ENCODE measurements at regions not wholly inside any gene's neighbourhood (a gene's known extent, or its start where the extent isn't known, plus 50 kb on each side); places are given as distances from the start of the nearest gene placed in this dataset.

- in situ Hi-C loops (cut with HindIII; ENCODE audit: low pct_unique_long_range_greater_than_20kb, low sequenced_read_pairs), result no loop called here
- TF ChIP-seq JUND (IDR thresholded peaks at IDR 0.05; ENCODE audit: low read depth), result no peak
- no peak for DNase-seq (ENCODE audit: low read depth in 1 of 2, low spot score in 1 of 2)
These were observed 77.4 kb downstream of the KCNF1 start for GRCh38 chr2:10989151-10989550.

GRCh38 chr2:10989782-10990181, 78.0 kb downstream of the KCNF1 start:
- DNase-seq (ENCODE audit: low read depth in 1 of 2, low spot score in 1 of 2), result no peak
- no peak for TF ChIP-seq JUND (IDR thresholded peaks at IDR 0.05; ENCODE audit: low read depth)
- in situ Hi-C loops (cut with HindIII; ENCODE audit: low pct_unique_long_range_greater_than_20kb, low sequenced_read_pairs), result no loop called here

- DNase-seq (ENCODE audit: low read depth in 1 of 2, low spot score in 1 of 2), result no peak
- TF ChIP-seq JUND (IDR thresholded peaks at IDR 0.05; ENCODE audit: low read depth), result no peak
- in situ Hi-C loops (cut with HindIII; ENCODE audit: low pct_unique_long_range_greater_than_20kb, low sequenced_read_pairs), result no loop called here
These were observed 78.9 kb downstream of the KCNF1 start for GRCh38 chr2:10990561-10991111.

GRCh38 chr2:10992023-10992791, 80.5 kb downstream of the KCNF1 start:
- DNase-seq (ENCODE audit: low read depth in 1 of 2, low spot score in 1 of 2), result no peak
- in situ Hi-C loops (cut with HindIII; ENCODE audit: low pct_unique_long_range_greater_than_20kb, low sequenced_read_pairs), result no loop called here
- TF ChIP-seq JUND (IDR thresholded peaks at IDR 0.05; ENCODE audit: low read depth), result no peak

GRCh38 chr2:10993001-10993481, 81.3 kb downstream of the KCNF1 start:
- DNase-seq (ENCODE audit: low read depth in 1 of 2, low spot score in 1 of 2), result no peak
- TF ChIP-seq JUND (IDR thresholded peaks at IDR 0.05; ENCODE audit: low read depth), result no peak
- in situ Hi-C loops (cut with HindIII; ENCODE audit: low pct_unique_long_range_greater_than_20kb, low sequenced_read_pairs), result no loop called here

- no peak for DNase-seq (ENCODE audit: low read depth in 1 of 2, low spot score in 1 of 2)
- TF ChIP-seq JUND (IDR thresholded peaks at IDR 0.05; ENCODE audit: low read depth), result no peak
- in situ Hi-C loops (cut with HindIII; ENCODE audit: low pct_unique_long_range_greater_than_20kb, low sequenced_read_pairs), result no loop called here
These were observed 83.7 kb downstream of the KCNF1 start for GRCh38 chr2:10995366-10995970.

- TF ChIP-seq JUND (IDR thresholded peaks at IDR 0.05; ENCODE audit: low read depth), result no peak
- in situ Hi-C loops (cut with HindIII; ENCODE audit: low pct_unique_long_range_greater_than_20kb, low sequenced_read_pairs), result no loop called here
These were observed 92.5 kb downstream of the KCNF1 start for GRCh38 chr2:11004199-11004598.

GRCh38 chr2:11005032-11005431, 93.3 kb downstream of the KCNF1 start:
- in situ Hi-C loops (cut with HindIII; ENCODE audit: low pct_unique_long_range_greater_than_20kb, low sequenced_read_pairs), result no loop called here
- no peak for DNase-seq (ENCODE audit: low read depth in 1 of 2, low spot score in 1 of 2)
- TF ChIP-seq JUND (IDR thresholded peaks at IDR 0.05; ENCODE audit: low read depth), result no peak

More at GRCh38 chr2:11004199-11004598, 92.5 kb downstream of the KCNF1 start:
- DNase-seq (ENCODE audit: low read depth in 1 of 2, low spot score in 1 of 2), result peak in 1 of 2 experiments; percentile 2

- DNase-seq (ENCODE audit: low read depth in 1 of 2, low spot score in 1 of 2), result no peak
- in situ Hi-C loops (cut with HindIII; ENCODE audit: low pct_unique_long_range_greater_than_20kb, low sequenced_read_pairs), result no loop called here
- no peak for TF ChIP-seq JUND (IDR thresholded peaks at IDR 0.05; ENCODE audit: low read depth)
These were observed 94.5 kb downstream of the KCNF1 start for GRCh38 chr2:11006191-11006590.

- no peak for DNase-seq (ENCODE audit: low read depth in 1 of 2, low spot score in 1 of 2)
- in situ Hi-C loops (cut with HindIII; ENCODE audit: low pct_unique_long_range_greater_than_20kb, low sequenced_read_pairs), result no loop called here
These were observed 95.9 kb downstream of the KCNF1 start for GRCh38 chr2:11007331-11008264.

GRCh38 chr2:11008773-11009172, 97.0 kb downstream of the KCNF1 start:
- DNase-seq (ENCODE audit: low read depth in 1 of 2, low spot score in 1 of 2), result no peak

More at GRCh38 chr2:11007331-11008264, 95.9 kb downstream of the KCNF1 start:
- TF ChIP-seq JUND (IDR thresholded peaks at IDR 0.05; ENCODE audit: low read depth), result no peak

GRCh38 chr2:11009176-11009575, 97.4 kb downstream of the KCNF1 start:
- no peak for DNase-seq (ENCODE audit: low read depth in 1 of 2, low spot score in 1 of 2)
- in situ Hi-C loops (cut with HindIII; ENCODE audit: low pct_unique_long_range_greater_than_20kb, low sequenced_read_pairs), result no loop called here
- TF ChIP-seq JUND (IDR thresholded peaks at IDR 0.05; ENCODE audit: low read depth), result no peak

More at GRCh38 chr2:11008773-11009172, 97.0 kb downstream of the KCNF1 start:
- in situ Hi-C loops (cut with HindIII; ENCODE audit: low pct_unique_long_range_greater_than_20kb, low sequenced_read_pairs), result no loop called here
- no peak for TF ChIP-seq JUND (IDR thresholded peaks at IDR 0.05; ENCODE audit: low read depth)
